AG10803 (cell line): ENCODE measurements at regions not wholly inside any gene's neighbourhood (a gene's known extent, or its start where the extent isn't known, plus 50 kb on each side); places are given as distances from the start of the nearest gene placed in this dataset.

Source experiments
- DNase-seq: peaks from one replicate; pipeline ENCODE4 v3.0.0; 2010; ENCODE audit warnings: low read depth
- H3K4me3 ChIP-seq: 2 replicates; pipeline ENCODE4 v1.5.1; 2011; ENCODE audit warnings: mild to moderate bottlenecking, low read length, control low read depth
- CTCF ChIP-seq: conservative IDR thresholded peaks from 2 replicates; pipeline ENCODE4 v1.5.1; 2011; ENCODE audit warnings: mild to moderate bottlenecking, low read length, control low read depth, inconsistent platforms

GRCh38 chr1:181347495-181348390 is 135.6 kb upstream of the CACNA1E start:
- H3K4me3 ChIP-seq: no peak overlapping the region
- DNase-seq: no peak
- TF ChIP-seq CTCF: no peak

DNA sequence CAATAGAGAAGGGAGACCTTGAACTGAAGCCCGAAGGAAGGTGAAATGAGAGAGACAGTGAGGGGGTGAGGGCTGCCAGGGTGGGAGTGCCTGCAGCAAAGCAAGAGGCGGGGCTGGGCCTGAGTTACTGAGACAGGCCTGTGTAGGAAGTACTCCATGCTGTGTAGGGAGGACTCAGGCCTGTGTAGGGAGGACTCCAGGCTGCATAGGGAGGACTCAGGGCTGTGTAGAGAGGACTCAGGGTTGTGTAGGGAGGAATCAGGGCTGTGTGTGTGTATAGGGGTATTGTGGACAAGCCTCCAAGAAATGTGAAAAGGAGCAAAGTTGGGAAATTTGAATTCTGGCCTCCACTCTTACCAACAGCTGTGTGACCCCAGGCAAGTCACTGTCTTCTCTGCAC is 133.8 kb upstream of the CACNA1E start:
- DNase-seq: no peak
- no peak for TF ChIP-seq CTCF

GRCh38 chr1:181350131-181350530 is 133.2 kb upstream of the CACNA1E start:
- TF ChIP-seq CTCF: no peak
- H3K4me3 ChIP-seq: no peak overlapping the region
- DNase-seq: no peak

More for the DNA sequence above, 133.8 kb upstream of the CACNA1E start:
- H3K4me3 ChIP-seq: no peak overlapping the region

GRCh38 chr1:181351740-181352139 is 131.6 kb upstream of the CACNA1E start:
- TF ChIP-seq CTCF: no peak
- no peak for DNase-seq
- H3K4me3 ChIP-seq: no peak overlapping the region

- no peak for TF ChIP-seq CTCF
- H3K4me3 ChIP-seq: no peak overlapping the region
- DNase-seq: no peak
These were observed 130.6 kb upstream of the CACNA1E start for GRCh38 chr1:181352695-181353094.

DNA sequence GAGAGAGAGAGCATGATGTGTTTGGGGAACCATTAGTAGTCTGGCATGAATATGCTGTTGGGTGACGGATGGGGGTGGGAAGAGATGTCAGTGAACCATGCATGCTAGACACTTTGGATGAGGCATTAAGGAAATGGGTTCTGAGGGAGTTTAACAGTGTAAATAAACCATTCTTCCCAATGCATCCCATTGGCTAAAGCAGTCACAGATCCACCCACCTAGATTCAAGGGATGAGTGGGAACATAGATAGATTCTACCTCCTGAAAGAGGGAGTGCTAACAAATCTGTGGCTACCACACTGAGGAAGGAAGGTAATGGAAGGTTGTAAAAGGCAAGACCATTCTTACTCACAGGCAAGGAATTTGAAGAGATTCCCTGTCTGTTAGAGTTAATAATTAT is 129.8 kb upstream of the CACNA1E start:
- TF ChIP-seq CTCF: no peak
- H3K4me3 ChIP-seq: no peak overlapping the region
- no peak for DNase-seq

DNA sequence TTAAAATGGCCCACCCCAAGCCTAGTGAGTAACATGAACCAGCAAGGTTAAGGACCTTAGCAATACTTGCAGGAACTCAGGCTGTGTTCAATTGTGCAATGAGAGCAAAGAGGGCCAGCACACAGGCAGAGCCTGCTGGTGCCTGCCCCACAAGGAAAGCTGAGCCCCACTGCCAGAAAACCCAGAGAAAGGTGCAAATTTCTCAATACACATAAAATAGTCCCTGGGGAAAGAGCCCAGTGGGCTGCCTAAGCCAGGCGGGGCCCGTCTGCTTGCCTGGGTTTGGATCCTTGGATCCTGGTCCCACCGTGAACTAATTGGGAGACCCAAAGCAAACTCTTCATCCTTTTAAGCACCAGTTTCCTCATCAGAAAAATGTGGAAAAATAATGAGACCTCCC is 128.5 kb upstream of the CACNA1E start:
- DNase-seq: no peak
- H3K4me3 ChIP-seq: no peak overlapping the region
- no peak for TF ChIP-seq CTCF
